Esophagus muscularis mucosa (tissue), 3 donors: ENCODE measurements at regions not wholly inside any gene's neighbourhood (a gene's known extent, or its start where the extent isn't known, plus 50 kb on each side); places are given as distances from the start of the nearest gene placed in this dataset.

Source experiments
- EP300 ChIP-seq: sonication (generic); formaldehyde crosslinking; IDR thresholded peaks from one replicate; pipeline ENCODE4 v1.6.1; 2017; ENCODE audit warnings: antibody characterized with exemption
- TF ChIP-seq, protein P1 (sequence below), 3 experiments: fragments of 200-600 bp in 2 of 3; fragments of 450-650 bp in 1 of 3; sonication (generic) in 2 of 3; IDR thresholded peaks; one replicate each; pipeline ENCODE4 v1.5.1; 2017 to 2019; ENCODE audit warnings: antibody characterized with exemption in 3 of 3, mild to moderate bottlenecking in 2 of 3, moderate library complexity in 1 of 3

DNA sequence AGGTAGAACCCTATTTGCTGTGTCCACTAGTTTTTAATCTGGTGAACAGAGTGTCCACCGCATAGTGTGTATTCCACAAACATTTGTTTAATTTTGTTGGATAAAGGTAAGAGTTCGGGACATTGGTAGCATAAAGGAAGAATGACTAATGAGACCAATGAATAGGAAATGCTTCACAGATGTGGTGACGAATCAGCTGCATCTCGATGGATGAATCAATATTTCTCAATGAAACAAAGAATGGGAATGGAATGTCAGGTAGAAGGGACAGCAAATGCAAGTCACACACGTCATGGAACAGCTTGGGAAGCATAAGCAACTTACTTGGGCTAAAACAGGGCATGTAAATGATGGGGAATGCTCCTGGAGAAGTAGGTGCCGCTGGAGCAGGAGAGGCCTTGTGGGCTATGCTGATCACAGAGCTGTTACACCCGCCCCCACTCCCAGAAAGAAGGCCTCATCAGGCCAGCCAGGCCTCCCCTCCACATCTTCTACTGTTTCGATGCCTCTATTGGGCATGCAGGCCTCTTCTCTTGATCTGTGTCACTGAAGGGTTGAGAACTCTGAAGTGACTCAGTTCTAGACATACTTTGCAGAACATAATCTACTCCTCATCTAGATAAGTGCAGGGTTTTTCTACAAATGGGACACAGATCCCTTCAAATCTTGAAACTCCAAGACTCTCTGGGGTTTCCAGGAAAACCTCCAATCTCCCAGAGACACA is 120.0 kb upstream of the GADL1 start:
- TF ChIP-seq, protein P1, sequence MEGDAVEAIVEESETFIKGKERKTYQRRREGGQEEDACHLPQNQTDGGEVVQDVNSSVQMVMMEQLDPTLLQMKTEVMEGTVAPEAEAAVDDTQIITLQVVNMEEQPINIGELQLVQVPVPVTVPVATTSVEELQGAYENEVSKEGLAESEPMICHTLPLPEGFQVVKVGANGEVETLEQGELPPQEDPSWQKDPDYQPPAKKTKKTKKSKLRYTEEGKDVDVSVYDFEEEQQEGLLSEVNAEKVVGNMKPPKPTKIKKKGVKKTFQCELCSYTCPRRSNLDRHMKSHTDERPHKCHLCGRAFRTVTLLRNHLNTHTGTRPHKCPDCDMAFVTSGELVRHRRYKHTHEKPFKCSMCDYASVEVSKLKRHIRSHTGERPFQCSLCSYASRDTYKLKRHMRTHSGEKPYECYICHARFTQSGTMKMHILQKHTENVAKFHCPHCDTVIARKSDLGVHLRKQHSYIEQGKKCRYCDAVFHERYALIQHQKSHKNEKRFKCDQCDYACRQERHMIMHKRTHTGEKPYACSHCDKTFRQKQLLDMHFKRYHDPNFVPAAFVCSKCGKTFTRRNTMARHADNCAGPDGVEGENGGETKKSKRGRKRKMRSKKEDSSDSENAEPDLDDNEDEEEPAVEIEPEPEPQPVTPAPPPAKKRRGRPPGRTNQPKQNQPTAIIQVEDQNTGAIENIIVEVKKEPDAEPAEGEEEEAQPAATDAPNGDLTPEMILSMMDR (IDR thresholded peaks at IDR 0.05) = no peak
- TF ChIP-seq EP300 = no peak
